H1 (cell line): ENCODE measurements at regions not wholly inside any gene's neighbourhood (a gene's known extent, or its start where the extent isn't known, plus 50 kb on each side); places are given as distances from the start of the nearest gene placed in this dataset.

ENCODE experiments used
- CTCF ChIA-PET: fragments of 300-600 bp; sonication (Branson Sonifier 250); formaldehyde crosslinking; loops from one replicate; lab custom pipeline; 2021; ENCODE audit not compliant: partially characterized antibody; lab: Charles Lee
- POLR2A ChIA-PET: fragments of 300-600 bp; sonication (Branson Sonifier 250); formaldehyde crosslinking; loops from one replicate; lab custom pipeline; 2021; ENCODE audit warnings: inconsistent platforms; ENCODE audit not compliant: partially characterized antibody; lab: Charles Lee
- DNase-seq, 2 experiments: peaks; one replicate each; pipeline versions ENCODE4 v3.0.0 to v3.0.0-alpha.2; 2010 to 2022; ENCODE audit warnings: low spot score in 2 of 2, low read depth in 1 of 2, mixed read lengths in 1 of 2
- FAIRE-seq: peaks from 2 replicates; lab custom pipeline; 2011; peaks lifted over from hg19 to GRCh38; lab: Jason Lieb, UNC
- H2AFZ ChIP-seq: 2 replicates; pipeline ENCODE4 v1.8.1; 2012; ENCODE audit warnings: low read length, inconsistent platforms
- H2AK5ac ChIP-seq: 2 replicates; pipeline ENCODE4 v1.6.1; 2013; ENCODE audit warnings: low read depth, low read length
- H2BK120ac ChIP-seq: replicated peaks from 2 replicates; pipeline ENCODE3; 2013; ENCODE audit warnings: low read depth, low read length, inconsistent platforms
- H2BK12ac ChIP-seq: 2 replicates; pipeline ENCODE4 v1.6.1; 2013; ENCODE audit warnings: low read depth, low read length
- H2BK15ac ChIP-seq: 2 replicates; pipeline ENCODE4 v1.6.1; 2013; ENCODE audit warnings: low read length
- H2BK20ac ChIP-seq: 2 replicates; pipeline ENCODE4 v1.6.1; 2013; ENCODE audit warnings: low read length
- H2BK5ac ChIP-seq: 2 replicates; pipeline ENCODE4 v1.6.1; 2013; ENCODE audit warnings: low read depth, low read length
- H3K14ac ChIP-seq: 2 replicates; pipeline ENCODE4 v1.6.1; 2013; ENCODE audit warnings: inconsistent platforms; ENCODE audit not compliant: insufficient read length
- H3K18ac ChIP-seq: 2 replicates; pipeline ENCODE4 v1.6.1; 2013; ENCODE audit warnings: low read length; ENCODE audit errors: extremely low read depth
- H3K23ac ChIP-seq: 2 replicates; pipeline ENCODE4 v1.6.1; 2013; ENCODE audit warnings: inconsistent platforms; ENCODE audit not compliant: insufficient read length
- H3K23me2 ChIP-seq: 2 replicates; pipeline ENCODE4 v1.6.1; 2013; ENCODE audit warnings: low read depth, low read length
- H3K27ac ChIP-seq: 2 replicates; pipeline ENCODE4 v1.6.1; 2011; ENCODE audit warnings: low read depth, low read length, inconsistent platforms
- H3K27me3 ChIP-seq, 4 experiments: replicated peaks in 1 of 4; 1 replicate in 1 of 4; 2 replicates in 3 of 4; pipeline versions ENCODE4 v1.6.1 to v1.8.1; 2011 to 2013; ENCODE audit warnings: low read length in 3 of 4, mild to moderate bottlenecking in 3 of 4, inconsistent platforms in 2 of 4, mixed read lengths in 2 of 4, moderate library complexity in 1 of 4; ENCODE audit not compliant: control insufficient read depth in 3 of 4, insufficient read depth in 3 of 4; ENCODE audit errors: extremely low read depth in 1 of 4
- H3K36me3 ChIP-seq, 4 experiments: 2 replicates each; pipeline versions ENCODE4 v1.6.1 to v1.8.1; 2011 to 2013; ENCODE audit warnings: mild to moderate bottlenecking in 4 of 4, low read length in 3 of 4, moderate library complexity in 2 of 4, control low read depth in 1 of 4, inconsistent platforms in 1 of 4; ENCODE audit not compliant: insufficient read depth in 4 of 4, control insufficient read depth in 2 of 4
- H3K4ac ChIP-seq: replicated peaks from 2 replicates; pipeline ENCODE3; 2013; ENCODE audit warnings: low read length, low read depth, mixed read lengths, inconsistent platforms; ENCODE audit not compliant: insufficient read length
- H3K4me1 ChIP-seq, 4 experiments: replicated peaks in 1 of 4; 1 replicate in 1 of 4; 2 replicates in 3 of 4; pipeline versions ENCODE4 v1.6.1 to v1.8.1; 2011 to 2013; ENCODE audit warnings: low read length in 3 of 4, inconsistent platforms in 2 of 4, mixed read lengths in 1 of 4; ENCODE audit not compliant: insufficient read depth in 4 of 4, control insufficient read depth in 3 of 4
- H3K4me2 ChIP-seq, 2 experiments: 2 replicates each; pipeline versions ENCODE4 v1.6.1 to v1.8.1; 2011 to 2013; ENCODE audit warnings: low read depth in 2 of 2, low read length in 2 of 2, control low read depth in 1 of 2, inconsistent platforms in 1 of 2, mild to moderate bottlenecking in 1 of 2; ENCODE audit not compliant: insufficient read depth in 1 of 2
- H3K4me3 ChIP-seq, 4 experiments: fragments of 200-600, 300-600 bp in 1 of 4; sonication (generic), shearing (Covaris generic), sonication (Bioruptor Twin) in 1 of 4; 2 replicates each; pipeline versions ENCODE4 v1.5.1 to v1.8.1; 2011 to 2016; ENCODE audit warnings: low read length in 4 of 4, low read depth in 3 of 4, control low read depth in 2 of 4, inconsistent platforms in 2 of 4, mild to moderate bottlenecking in 2 of 4, mixed read lengths in 1 of 4, moderate library complexity in 1 of 4; ENCODE audit not compliant: insufficient read depth in 2 of 4; ENCODE audit errors: extremely low read depth in 1 of 4
- H3K56ac ChIP-seq: replicated peaks from 2 replicates; pipeline ENCODE3; 2013; ENCODE audit warnings: low read depth, mild to moderate bottlenecking, mixed read lengths, low read length, inconsistent platforms; ENCODE audit not compliant: insufficient read length
- H3K79me1 ChIP-seq: 2 replicates; pipeline ENCODE4 v1.6.1; 2013; ENCODE audit warnings: low read depth, low read length, control low read depth
- H3K79me2 ChIP-seq, 2 experiments: 2 replicates each; pipeline versions ENCODE4 v1.6.1 to v1.8.1; 2012 to 2013; ENCODE audit warnings: low read length in 2 of 2, mild to moderate bottlenecking in 2 of 2, inconsistent platforms in 1 of 2; ENCODE audit not compliant: insufficient read depth in 2 of 2, control insufficient read depth in 1 of 2
- H3K9ac ChIP-seq, 4 experiments: replicated peaks in 1 of 4; 1 replicate in 1 of 4; 2 replicates in 3 of 4; pipeline versions ENCODE4 v1.6.1 to v1.8.1; 2011 to 2013; ENCODE audit warnings: low read depth in 3 of 4, low read length in 3 of 4, control low read depth in 2 of 4, mild to moderate bottlenecking in 2 of 4, moderate library complexity in 2 of 4, inconsistent platforms in 1 of 4; ENCODE audit errors: extremely low read depth in 1 of 4
- H3K9me3 ChIP-seq, 2 experiments: 2 replicates each; pipeline versions ENCODE4 v1.6.1 to v1.8.1; 2012 to 2013; ENCODE audit warnings: mild to moderate bottlenecking in 2 of 2, moderate library complexity in 2 of 2, control low read depth in 1 of 2, inconsistent platforms in 1 of 2, low read depth in 1 of 2, low read length in 1 of 2, mixed read lengths in 1 of 2; ENCODE audit not compliant: insufficient read depth in 2 of 2
- H4K20me1 ChIP-seq, 2 experiments: replicated peaks in 1 of 2; 2 replicates each; pipeline versions ENCODE3 to v1.8.1; 2011 to 2013; ENCODE audit warnings: inconsistent platforms in 2 of 2, low read length in 2 of 2, mild to moderate bottlenecking in 1 of 2; ENCODE audit not compliant: insufficient read depth in 2 of 2, control insufficient read depth in 1 of 2
- H4K5ac ChIP-seq: 2 replicates; pipeline ENCODE4 v1.6.1; 2013; ENCODE audit warnings: low read length, low read depth, mixed read lengths, inconsistent platforms; ENCODE audit not compliant: insufficient read length
- H4K8ac ChIP-seq: 2 replicates; pipeline ENCODE4 v1.8.0; 2013; ENCODE audit warnings: mild to moderate bottlenecking, moderate library complexity, low read length, inconsistent platforms; ENCODE audit not compliant: insufficient read depth; ENCODE audit errors: extremely low read depth
- H4K91ac ChIP-seq: replicated peaks from 2 replicates; pipeline ENCODE3; 2013; ENCODE audit warnings: low read length, mixed read lengths, inconsistent platforms; ENCODE audit not compliant: insufficient read length
- MAX ChIP-seq: IDR thresholded peaks from 2 replicates; pipeline ENCODE4 v1.6.1; 2012; ENCODE audit warnings: inconsistent platforms
- NRF1 ChIP-seq: IDR thresholded peaks from 2 replicates; pipeline ENCODE4 v1.6.1; 2011; ENCODE audit warnings: mild to moderate bottlenecking, low read depth, low read length, improper control_type of control experiment
- RXRA ChIP-seq: IDR thresholded peaks from 2 replicates; pipeline ENCODE4 v1.6.1; 2011; ENCODE audit warnings: low read depth, mild to moderate bottlenecking, low read length, moderate library complexity; ENCODE audit not compliant: insufficient read depth
- SIN3A ChIP-seq, 2 experiments: IDR thresholded peaks in 1 of 2; conservative IDR thresholded peaks in 1 of 2; 2 replicates each; pipeline ENCODE4 v1.6.1; 2011 to 2012; ENCODE audit warnings: low read length in 2 of 2, improper control_type of control experiment in 1 of 2, low read depth in 1 of 2, mild to moderate bottlenecking in 1 of 2
- SP1 ChIP-seq: IDR thresholded peaks from 2 replicates; pipeline ENCODE4 v1.6.1; 2011; ENCODE audit warnings: low read depth, low read length
- SP2 ChIP-seq: IDR thresholded peaks from 2 replicates; pipeline ENCODE4 v1.6.1; 2012; ENCODE audit warnings: mild to moderate bottlenecking, low read length, inconsistent platforms
- WGBS, 2 experiments: shearing (Covaris generic) in 1 of 2; methylation state at CpG; one replicate each; pipeline versions ENCODE4 v1.1.6 to v1.1.7; 2013 to 2015; ENCODE audit warnings: low lambda C conversion rate in 2 of 2, mixed read lengths in 2 of 2, inconsistent platforms in 1 of 2, low coverage in 1 of 2, missing lambda C conversion rate in 1 of 2; ENCODE audit not compliant: insufficient replicate concordance in 2 of 2, insufficient coverage in 1 of 2, insufficient read length in 1 of 2; ENCODE audit errors: extremely low coverage in 1 of 2, missing lambda C conversion rate in 1 of 2; 5-methylcytosine and 5-hydroxymethylcytosine counted together

GRCh38 chr20:55805138-55805537 is 200.2 kb downstream of the CBLN4 start:
- H3K9me3 ChIP-seq, result peaks cover 1 to 7% of the 10 kb centered on the region in 2 experiments; a peak in 2 of 4 replicates
- H3K18ac ChIP-seq, result no peak overlapping the region
- H3K4me2 ChIP-seq, result no peak overlapping the region
- H4K20me1 ChIP-seq, result no peaks in the 10 kb centered on the region
- no peak for DNase-seq
- no peak overlapping the region for H2BK20ac ChIP-seq
- no peak overlapping the region for H2BK120ac ChIP-seq
- no peaks in the 10 kb centered on the region for H3K23me2 ChIP-seq
- H3K9ac ChIP-seq, result no peak overlapping the region
- H3K79me2 ChIP-seq, result no peaks in the 10 kb centered on the region
- no peaks in the 10 kb centered on the region for H3K79me1 ChIP-seq
- no peak overlapping the region for H3K4ac ChIP-seq
- no peak overlapping the region for H3K23ac ChIP-seq
- 93% methylated on average over 2 of the region's 2 CpGs; no CpG with 5 or more reads in 1 of the 2 experiments for WGBS, 2 experiments
- no peak overlapping the region for H3K14ac ChIP-seq
- no peak overlapping the region for H4K8ac ChIP-seq
- no peak for FAIRE-seq
- H3K4me1 ChIP-seq, result no peaks in the 10 kb centered on the region
- no peak overlapping the region for H2AFZ ChIP-seq
- H3K4me3 ChIP-seq, result no peak overlapping the region
- H4K91ac ChIP-seq, result no peak overlapping the region
- H3K27me3 ChIP-seq, result no peaks in the 10 kb centered on the region
- no peak for TF ChIP-seq SIN3A (conservative IDR thresholded peaks at IDR 0.05 in 1 of 2, IDR thresholded peaks at IDR 0.05 in 1 of 2; ENCODE audit: low read depth in 1 of 2, low read length in 2 of 2)
- no peak for TF ChIP-seq RXRA
- no peak for TF ChIP-seq NRF1
- no peak for TF ChIP-seq SP2
- no peak for TF ChIP-seq MAX
- TF ChIP-seq SP1, result no peak
- CTCF ChIA-PET, result no interaction called here
- H3K36me3 ChIP-seq, result no peaks in the 10 kb centered on the region
- no peak overlapping the region for H4K5ac ChIP-seq
- H2BK5ac ChIP-seq, result no peak overlapping the region
- H3K56ac ChIP-seq, result no peak overlapping the region
- POLR2A ChIA-PET, result no interaction called here
- H2BK12ac ChIP-seq, result no peak overlapping the region
- H2AK5ac ChIP-seq, result no peak overlapping the region
- H3K27ac ChIP-seq, result no peak overlapping the region
- no peak overlapping the region for H2BK15ac ChIP-seq
